GM18858 (cell line): ENCODE measurements at regions not wholly inside any gene's neighbourhood (a gene's known extent, or its start where the extent isn't known, plus 50 kb on each side); places are given as distances from the start of the nearest gene placed in this dataset.
"Not testable (repeated sequence)": the region's sequence is repeated elsewhere in the genome, so short reads cannot be mapped to it uniquely, and the experiment has no call there.

Experiments
- ATAC-seq: cut with Tn5 transposase; IDR thresholded peaks from one replicate; pipeline ENCODE4 v1.9.1; 2021; ENCODE audit not compliant: unreplicated experiment

DNA sequence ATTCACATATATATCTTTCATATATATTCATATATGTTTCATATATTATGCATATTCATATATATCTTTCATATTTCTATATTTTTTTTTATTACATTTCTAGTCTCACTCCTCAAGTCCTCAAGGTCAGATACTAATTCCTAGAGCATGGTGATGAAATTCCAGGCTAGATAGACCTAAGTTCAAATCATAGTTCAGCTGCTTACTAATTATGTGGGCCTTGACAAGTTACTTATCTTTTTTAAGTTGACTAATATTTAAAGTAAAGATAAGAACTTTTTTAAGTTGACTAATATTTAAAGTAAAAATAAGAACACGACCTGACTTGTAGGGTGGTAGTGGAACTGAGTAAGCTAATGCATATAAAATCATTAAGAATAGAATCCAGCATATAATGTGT, 495.6 kb upstream of the MAN1A1 start:
- ATAC-seq: no peak

DNA sequence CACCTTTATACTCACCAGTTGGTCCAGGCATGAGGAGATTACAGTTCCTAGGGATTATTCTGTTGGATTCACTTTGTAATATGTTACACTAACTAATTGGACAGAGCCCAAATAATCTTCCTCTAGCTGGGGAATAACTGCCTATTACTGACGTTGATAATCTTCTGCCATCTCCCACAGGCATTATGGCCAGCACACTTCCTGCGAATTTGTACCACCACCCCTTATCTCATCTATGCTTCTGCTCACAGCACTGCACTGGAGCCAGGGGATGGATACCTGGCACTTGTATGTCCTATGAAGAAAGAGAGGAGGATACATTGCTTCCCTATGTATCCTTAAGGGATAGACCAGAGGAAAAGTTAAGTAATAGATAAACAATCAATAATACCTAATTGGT, 494.8 kb upstream of the MAN1A1 start:
- no peak for ATAC-seq

DNA sequence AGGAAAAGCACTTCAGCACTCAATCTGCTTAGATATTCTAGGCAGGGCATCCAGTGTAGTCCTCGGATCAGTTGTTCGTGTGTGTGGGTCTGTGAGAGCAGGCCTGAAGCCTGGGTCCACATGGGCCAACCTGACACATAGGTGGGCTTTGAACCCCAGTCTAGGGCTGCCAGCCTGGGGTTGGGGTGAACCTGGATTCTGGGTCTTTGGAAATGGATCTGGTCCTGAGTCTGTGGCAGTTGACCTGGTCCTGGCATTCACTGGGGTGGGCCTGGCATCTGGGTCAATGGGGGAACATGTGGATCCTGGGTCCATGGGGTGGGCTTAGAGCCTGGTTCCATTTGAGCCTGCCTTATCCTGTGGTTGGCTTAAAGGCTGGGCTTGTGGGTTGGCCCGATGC, 492.6 kb upstream of the MAN1A1 start:
- ATAC-seq: no peak

DNA sequence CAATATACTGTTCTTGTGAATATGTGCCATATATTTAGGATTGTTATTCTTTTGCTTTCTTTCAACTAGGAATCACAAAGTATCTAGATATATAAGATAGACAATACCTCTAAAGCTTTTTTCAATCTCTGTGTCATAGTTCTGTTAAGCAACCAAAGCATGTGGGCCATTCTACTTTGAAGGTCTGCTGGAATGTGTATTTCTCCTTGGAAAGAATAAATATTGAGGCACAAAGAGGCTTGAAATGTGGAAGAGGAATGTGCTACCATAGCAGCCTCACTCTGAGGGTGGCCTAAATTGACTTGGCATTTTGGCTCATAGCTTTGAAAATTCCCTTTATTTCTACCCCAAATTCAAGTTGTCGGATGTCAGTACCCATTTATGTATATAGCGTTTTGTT, 488.5 kb upstream of the MAN1A1 start:
- no peak for ATAC-seq

DNA sequence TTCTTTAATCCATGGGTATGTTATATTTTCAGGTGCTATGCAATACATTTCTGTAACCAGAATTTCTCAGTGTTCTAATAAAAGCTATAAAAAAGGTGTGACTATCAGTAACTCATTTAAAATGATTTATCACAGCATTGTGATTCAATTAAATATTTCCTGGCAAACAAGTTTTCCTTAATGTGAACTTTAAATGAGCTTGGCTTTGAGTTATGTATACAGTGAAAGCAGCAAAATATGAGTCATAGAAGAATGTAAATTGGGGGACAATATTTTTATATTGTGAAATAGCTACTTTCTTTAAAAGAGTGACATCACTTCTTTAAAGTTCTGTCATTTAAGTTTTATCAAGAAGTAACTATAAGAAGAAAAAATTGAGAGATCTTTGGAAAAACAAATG, 484.9 kb upstream of the MAN1A1 start:
- no peak for ATAC-seq

DNA sequence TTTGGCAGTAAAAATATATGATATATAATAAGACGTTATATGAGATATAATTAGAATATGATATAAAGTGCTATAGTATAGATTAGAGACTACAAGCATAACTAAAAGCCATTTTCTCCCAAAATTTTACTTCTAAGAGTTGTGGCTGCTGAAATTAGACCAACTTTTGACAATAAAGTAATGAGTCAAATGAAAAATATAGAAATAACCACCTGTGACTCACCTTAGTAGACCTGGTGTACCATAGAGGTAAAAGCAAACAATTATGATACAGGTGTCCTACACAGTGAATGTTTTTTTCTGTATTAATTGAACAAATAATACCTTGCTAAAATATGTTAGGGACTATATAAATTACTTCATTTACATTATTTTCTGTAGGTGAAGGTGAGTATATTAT, 482.9 kb upstream of the MAN1A1 start:
- ATAC-seq: no peak

DNA sequence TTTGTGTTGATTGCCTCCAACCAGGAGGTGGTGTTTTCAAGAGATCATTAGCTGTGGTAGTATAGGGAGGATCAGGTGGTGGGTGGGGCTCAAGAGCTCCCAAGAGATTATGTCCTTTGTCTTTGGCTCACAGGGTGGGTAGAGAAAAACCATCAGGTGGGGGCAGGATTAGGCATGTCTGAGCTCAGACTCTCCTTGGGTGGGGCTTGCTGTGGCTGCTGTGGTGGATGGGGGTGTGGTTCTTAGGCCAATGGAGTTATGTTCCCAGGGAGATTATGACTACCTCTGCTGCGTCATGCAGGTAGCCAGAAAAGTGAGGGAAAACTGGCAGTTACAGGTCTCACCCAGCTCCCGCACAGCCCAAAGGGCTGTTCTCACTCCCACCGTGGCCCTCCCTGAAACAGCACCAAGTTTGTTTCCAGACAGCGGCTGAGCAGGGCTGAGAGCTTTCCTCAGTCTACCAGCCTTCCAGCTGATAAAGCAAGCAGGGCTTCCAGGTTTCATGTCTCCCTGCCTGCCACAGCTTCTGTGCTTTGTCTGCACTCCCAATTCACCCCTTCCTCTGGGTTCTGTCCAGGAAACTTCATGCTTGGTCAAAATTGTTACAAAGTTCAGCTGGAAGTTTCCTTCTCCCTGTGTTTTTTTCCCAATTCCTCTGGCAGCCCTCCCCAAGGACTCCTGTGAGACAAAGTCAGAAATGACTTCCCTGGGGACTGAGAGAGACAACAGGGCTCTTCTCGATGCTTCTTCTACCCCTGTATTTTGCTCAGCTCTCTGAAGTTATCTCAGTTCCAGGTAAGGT, 481.1 kb upstream of the MAN1A1 start:
- ATAC-seq: no peak

DNA sequence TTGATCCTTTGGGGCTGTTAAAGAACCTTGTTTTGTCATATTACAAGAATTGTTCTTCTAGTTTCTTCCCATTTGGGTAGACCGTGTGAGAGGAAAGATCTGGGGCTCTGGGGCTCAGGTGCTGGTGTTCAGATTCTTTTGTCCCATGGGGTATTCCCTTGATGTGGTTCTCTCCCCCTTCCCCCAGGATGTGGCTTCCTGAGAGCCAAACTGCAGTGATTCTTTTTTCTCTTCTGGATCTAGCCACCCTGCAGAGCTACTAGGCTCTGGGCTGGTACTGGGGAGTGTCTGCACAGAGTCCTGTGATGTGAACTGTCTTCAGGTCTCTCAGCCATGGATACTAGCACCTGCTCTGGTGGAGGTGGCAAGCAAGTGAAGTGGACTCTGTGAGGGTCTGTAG, 480.5 kb upstream of the MAN1A1 start:
- ATAC-seq: no peak

DNA sequence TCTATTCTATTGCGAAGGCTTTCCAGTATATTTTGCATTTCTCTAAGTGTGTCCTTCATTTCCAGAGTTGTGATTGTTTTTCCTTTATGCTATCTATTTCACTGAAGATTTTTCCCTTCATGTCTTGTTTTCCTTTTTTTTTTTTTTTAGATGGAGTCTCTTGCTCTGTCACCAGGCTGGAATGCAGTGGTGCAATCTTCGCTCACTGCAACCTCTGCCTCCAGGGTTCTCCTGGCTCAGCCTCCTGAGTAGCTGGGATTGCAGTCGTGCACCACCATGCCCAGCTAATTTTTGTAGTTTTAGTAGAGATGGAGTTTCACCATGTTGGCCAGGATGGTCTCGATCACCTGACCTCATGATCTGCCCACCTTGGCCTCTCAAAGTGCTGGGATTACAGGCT, 479.9 kb upstream of the MAN1A1 start:
- ATAC-seq: not testable (repeated sequence)

DNA sequence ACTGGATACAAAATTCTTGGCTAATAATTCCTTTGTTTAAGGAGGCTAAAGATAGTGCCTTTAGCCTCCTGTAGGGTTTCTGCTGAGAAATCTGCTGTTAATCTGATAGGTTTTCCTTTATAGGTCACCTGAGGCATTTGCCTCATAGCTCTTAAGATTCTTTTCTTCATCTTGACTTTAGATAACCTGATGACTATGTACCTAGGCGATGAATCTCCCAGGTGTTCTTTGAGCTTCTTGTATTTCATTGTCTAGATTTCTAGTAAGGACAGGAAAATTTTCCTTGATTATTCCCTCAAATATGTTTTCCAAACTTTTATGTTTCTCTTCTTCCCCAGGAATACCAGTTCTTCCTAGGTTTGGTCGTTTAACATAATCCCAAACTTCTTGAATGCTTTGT, 479.4 kb upstream of the MAN1A1 start:
- ATAC-seq: no peak

DNA sequence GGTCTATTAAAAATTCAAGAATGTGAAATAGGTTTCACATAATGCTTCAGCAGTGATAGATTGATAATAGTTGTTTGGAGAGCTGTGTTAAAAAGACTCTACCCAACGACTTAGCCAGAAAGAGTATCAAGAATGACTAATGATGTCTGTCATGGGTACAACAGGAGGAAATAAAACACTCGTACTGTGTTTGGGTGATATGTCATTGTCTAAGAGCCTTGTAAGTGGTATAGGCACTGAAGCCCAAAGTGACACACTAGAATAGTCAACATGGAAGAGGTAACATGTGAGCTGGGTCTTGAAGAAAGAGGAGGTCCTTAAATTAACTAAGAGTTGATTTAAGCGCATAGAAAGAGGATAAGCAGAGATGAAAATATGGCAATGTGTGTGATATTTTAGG, 471.8 kb upstream of the MAN1A1 start:
- no peak for ATAC-seq

DNA sequence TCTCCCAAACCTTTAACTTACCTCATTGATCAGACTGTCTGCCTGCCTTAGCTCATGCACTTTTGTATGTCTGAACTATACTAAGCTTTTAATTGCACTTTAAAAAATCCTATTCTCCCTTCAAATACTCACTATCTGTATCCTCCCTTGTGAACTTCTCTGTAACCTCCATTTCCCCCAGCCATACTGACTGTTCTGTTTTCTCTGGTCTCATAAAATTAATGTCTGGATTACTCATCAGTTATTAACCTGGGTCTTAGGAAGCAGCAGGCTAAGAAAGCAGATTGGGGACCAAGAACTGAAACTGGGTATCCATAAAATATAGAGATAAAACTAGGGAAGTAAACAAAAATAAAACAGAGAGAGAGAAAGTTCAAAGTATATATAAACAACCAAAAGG, 469.3 kb upstream of the MAN1A1 start:
- no peak for ATAC-seq

DNA sequence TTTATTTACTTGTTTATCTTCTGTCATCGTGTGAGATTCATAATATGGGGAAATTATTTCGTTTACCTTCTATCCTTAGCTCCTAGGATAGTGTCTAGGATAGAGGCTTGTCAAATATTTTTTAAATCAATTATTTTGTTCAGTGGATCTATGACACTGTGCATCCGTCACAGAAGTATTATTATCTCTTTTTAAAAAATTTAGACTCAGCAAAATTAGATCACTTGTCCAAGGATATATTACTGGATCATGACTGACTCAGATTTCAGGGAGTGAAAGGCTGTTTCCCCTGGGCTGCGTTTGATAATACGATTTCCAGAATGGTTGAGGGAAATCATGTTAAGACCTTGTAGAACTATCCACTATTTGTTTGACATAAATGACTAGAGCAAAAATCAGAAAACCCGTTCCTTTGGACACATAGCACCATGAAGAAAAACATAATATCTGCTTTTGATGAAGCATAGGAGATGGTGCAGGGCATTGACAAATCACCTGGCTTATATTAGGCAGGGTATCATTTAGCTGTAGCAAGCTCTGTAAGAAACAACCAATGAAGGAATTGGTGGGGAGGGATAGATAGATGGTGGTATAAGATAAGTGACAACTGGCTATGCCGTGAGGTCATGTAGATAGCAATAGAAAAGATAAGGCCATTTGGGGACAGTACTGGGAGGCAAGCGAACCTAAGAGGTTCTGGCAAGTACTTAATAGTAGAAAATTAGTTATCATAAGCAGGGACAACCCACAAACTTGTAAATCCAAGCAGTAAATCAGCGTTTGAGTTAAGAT, 465.2 kb upstream of the MAN1A1 start:
- ATAC-seq: no peak

DNA sequence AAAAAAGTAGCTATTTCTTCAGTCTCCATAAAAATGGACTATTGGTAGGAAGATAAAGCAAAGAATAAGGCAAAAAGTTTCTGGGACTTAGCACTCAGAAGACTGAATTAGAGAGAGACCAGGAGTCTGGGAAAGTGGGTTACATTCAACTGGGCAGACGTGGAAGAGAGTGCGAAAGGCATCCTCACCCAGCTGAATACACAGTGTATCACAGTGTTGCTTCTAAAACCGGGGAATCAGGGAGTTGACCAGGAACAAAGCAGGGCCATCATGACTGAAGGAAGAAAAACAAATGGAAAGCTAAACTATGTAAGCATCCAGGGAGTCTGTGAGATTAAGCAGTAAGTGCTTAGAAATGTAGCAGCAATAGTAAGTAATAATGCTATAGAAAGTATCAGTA, 452.9 kb upstream of the MAN1A1 start:
- no peak for ATAC-seq

DNA sequence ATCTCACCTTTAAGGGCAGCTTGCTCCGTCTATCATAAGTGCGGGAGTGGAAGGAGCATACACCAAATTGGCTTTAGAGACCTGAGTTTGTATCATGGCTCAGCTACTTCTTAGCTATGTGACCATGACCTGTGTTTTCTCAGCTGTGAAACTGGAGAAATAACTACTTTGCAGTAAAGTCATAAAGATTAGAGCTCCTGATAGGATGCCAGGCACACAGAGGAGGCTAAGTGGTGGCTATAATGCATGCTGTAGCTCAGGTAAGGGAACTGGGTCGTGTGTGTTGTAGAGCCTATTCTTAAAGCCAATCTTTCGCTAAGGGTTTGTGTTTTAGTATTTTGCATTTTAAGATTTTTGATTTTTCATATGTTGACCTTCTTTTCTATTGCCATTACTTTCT, 451.5 kb upstream of the MAN1A1 start:
- ATAC-seq: no peak

DNA sequence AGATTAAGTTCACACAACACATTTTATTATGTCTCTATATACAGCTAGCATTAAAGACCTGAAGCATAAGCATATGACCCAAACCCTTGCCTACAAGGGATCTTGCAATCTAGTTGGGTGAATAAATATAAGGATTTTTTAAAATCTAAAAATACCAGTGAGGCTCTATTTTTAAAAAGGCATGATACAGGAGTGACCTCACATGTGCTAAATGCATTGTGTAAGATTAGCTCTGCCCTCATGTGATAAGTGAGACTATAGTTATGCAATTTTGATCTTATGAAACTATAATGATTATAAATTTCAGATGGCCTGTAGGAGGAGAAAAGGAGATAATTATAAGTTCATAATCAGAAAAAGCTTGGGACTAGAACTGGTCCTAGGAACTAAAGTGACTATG, 451.0 kb upstream of the MAN1A1 start:
- no peak for ATAC-seq

DNA sequence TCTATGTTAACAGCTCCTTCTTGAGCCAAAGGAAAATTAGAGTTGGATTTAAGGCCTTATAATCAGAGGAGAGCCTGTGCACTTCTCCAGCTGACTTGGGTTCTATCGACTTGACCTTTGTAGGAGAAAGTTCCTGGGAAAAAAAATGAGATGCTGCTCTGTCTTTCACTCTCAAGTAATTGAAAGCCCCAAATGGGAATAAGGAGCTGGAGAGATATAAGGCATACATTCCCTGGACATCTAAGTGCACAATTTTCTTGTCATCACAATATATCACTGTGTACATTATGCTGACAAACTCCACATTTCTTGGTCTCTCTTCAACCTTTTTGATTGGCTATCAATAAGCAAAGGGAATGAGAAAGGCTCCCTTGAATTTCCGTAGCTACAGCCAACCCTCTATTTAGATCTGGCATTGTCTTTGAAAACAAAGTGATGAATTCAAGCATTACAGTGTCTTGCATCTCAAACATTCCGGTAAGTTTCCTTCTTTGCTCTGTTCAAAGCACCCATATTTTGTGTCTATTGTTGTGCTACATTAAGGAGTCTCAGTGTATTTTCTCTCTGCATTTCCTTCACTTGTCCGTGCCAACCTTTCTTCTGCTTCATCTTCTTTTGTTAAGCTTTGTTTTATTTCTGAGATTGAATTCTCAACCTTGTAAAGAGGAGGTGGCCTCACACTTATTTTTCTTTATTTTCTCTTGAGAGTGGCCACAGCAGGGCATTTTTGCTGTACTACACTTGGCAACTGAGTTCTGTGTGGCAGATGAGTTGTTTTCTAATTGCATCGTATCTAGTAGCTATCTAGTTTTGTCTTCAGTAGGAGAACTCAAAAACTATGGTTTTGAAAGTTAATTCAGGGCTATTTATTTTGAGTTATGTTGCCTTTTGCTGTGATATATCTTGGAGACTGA, 450.3 kb upstream of the MAN1A1 start:
- ATAC-seq: no peak

DNA sequence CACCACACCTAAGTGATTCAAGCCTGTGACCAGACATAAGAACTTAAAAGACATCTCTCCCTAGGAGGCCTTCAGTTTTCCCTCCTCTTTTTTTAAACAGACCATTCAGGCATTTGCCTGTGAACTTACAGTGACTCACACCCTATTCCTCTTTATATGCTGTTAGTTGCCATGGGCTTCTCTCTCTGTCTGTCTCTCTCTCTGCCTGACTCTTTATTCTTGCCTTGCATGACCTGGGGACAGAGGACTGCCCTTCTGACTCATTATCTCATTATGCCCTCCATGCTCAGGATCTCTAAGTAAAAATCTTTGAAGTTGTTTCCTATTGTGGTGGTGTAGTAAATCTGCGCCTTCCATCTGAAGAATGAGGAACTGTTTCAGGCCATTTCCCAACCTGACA, 442.2 kb upstream of the MAN1A1 start:
- ATAC-seq: no peak

DNA sequence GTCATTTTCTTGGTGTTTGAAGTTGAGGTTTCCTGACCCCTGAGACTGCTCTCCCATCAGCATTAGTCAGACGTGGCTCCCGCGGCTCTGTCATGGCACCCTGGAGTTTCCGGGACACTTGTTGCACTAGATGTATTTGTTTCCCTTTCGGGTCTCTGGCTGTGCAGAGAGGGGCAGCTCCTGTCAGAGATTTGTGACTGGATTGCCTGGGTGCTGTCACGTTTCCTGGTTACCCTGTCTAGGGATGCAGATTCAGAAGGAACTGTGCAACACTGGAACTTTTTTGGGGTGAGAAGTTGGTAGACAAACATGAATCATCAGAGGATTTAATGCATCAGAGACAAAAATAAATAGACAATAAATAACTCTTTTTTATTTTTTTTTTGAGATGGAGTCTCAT, 431.8 kb upstream of the MAN1A1 start:
- no peak for ATAC-seq

DNA sequence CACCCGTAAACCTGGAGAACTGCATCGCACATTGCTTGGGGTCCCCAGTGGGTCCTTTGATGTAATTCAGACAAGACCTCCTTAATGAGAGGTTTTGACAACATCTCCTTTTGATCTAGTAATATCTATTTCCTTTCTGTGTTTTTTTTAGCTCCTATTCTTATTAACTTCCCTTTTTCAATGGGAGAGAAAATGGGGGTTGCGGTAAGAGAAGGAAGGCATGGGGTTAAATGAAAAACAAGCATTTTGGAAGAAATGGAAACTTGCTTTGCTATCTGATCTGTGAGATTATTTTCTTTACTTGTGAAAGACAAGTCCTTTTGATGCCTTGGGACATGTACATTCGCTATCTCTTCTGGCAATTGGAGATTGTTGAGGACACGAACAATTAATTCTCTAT, 418.6 kb upstream of the MAN1A1 start:
- no peak for ATAC-seq

DNA sequence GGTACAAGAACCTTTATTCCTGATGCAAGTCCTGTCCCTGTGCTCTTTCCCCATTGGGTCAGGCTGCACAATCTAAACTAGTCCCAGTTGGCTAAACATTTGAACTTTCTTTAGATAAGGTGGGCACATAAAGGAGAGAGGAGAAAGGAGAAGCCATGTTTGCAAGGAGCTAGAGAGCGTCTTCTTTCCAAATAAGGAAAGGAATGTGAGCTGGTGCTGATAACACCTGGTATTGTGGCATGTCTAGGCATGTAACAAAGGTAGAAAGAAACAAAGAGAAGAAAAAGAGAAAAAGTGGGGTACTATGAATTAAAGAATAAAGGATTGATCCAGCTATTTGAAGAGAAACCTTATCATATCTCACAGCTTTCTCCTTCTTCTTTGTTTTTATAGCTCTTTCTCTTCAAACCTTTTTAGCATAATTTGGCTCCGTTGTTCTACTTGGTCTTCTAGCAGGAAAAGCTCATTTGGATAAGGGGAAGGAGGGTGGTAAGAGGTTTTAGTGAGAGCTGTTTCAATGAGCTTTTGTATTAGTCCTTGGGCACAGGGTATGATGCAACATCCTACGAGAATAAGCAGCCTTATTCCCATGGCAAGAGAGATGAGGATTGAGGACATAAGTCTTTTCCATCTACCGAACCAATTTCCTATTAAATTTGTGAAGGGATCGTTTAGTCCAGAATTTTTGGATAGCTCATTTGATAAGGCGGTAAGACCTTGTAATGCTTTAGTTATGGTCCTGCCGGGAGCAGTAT, 415.5 kb upstream of the MAN1A1 start:
- no peak for ATAC-seq
